WTC11 (cell line): ENCODE measurements at regions not wholly inside any gene's neighbourhood (a gene's known extent, or its start where the extent isn't known, plus 50 kb on each side); places are given as distances from the start of the nearest gene placed in this dataset.

Source experiments
- ATAC-seq: fragments of 200-7000 bp; cut with Tn5 transposase; 2 replicates; pipeline ENCODE4 v1.10.0; 2021; ENCODE audit warnings: mild to moderate bottlenecking, moderate library complexity
- CTCF ChIA-PET: fragments of 300-600 bp; sonication (Branson Sonifier 250); formaldehyde crosslinking; loops from one replicate; lab custom pipeline; 2021; ENCODE audit warnings: antibody characterized with exemption; lab: Charles Lee
- POLR2A ChIA-PET: fragments of 350-600 bp; sonication (Branson Sonifier 250); formaldehyde crosslinking; loops from one replicate; lab custom pipeline; 2021; ENCODE audit warnings: antibody characterized with exemption; lab: Charles Lee
- DNase-seq: peaks from one replicate; pipeline ENCODE4 v3.0.0; 2021; ENCODE audit warnings: low spot score
- H3K27ac Mint-ChIP-seq: 2 replicates; pipeline ENCODE4 v1.8.0; 2021; ENCODE audit warnings: mixed read lengths
- H3K27me3 Mint-ChIP-seq: 2 replicates; pipeline ENCODE4 v1.8.0; 2021; ENCODE audit warnings: low read depth, mild to moderate bottlenecking, moderate library complexity, mixed read lengths
- H3K36me3 Mint-ChIP-seq: 2 replicates; pipeline ENCODE4 v1.8.0; 2021; ENCODE audit warnings: mixed read lengths
- H3K4me1 Mint-ChIP-seq: 2 replicates; pipeline ENCODE4 v1.8.0; 2022; ENCODE audit warnings: mixed read lengths
- H3K4me3 Mint-ChIP-seq: 2 replicates; pipeline ENCODE4 v1.8.0; 2021; ENCODE audit warnings: mild to moderate bottlenecking, moderate library complexity, mixed read lengths
- H3K9me3 Mint-ChIP-seq: 2 replicates; pipeline ENCODE4 v1.8.0; 2021; ENCODE audit warnings: mixed read lengths
- ATF1 ChIP-seq: sonication (generic); formaldehyde crosslinking; IDR thresholded peaks from 2 replicates; pipeline ENCODE4 v1.8.1; 2023; ENCODE audit warnings: mild to moderate bottlenecking, moderate library complexity, missing genetic modification reagents
- ATF3 ChIP-seq: sonication (generic); formaldehyde crosslinking; conservative IDR thresholded peaks from 2 replicates; pipeline ENCODE4 v1.8.1; 2022; ENCODE audit warnings: mild to moderate bottlenecking, missing genetic modification reagents
- CREB1 ChIP-seq: sonication (generic); formaldehyde crosslinking; IDR thresholded peaks from 2 replicates; pipeline ENCODE4 v1.8.0; 2023; ENCODE audit warnings: mild to moderate bottlenecking, missing genetic modification reagents
- CTCF ChIP-seq: fragments of 200-600 bp; IDR thresholded peaks from 2 replicates; pipeline ENCODE4 v1.8.0; 2022; ENCODE audit warnings: antibody characterized with exemption
- E2F5 ChIP-seq: sonication (generic); formaldehyde crosslinking; IDR thresholded peaks from 2 replicates; pipeline ENCODE4 v1.8.1; 2022; ENCODE audit warnings: mild to moderate bottlenecking, moderate library complexity, missing genetic modification reagents
- ERG ChIP-seq: fragments of 250-450 bp; sonication (Bioruptor Pico); IDR thresholded peaks from 2 replicates; pipeline ENCODE4 v1.8.0; 2021; ENCODE audit warnings: mild to moderate bottlenecking
- ESRRA ChIP-seq: sonication (generic); formaldehyde crosslinking; IDR thresholded peaks from 2 replicates; pipeline ENCODE4 v1.8.1; 2022; ENCODE audit warnings: mild to moderate bottlenecking, missing genetic modification reagents, borderline replicate concordance
- GABPB1 ChIP-seq: sonication (generic); formaldehyde crosslinking; IDR thresholded peaks from 2 replicates; pipeline ENCODE4 v1.8.1; 2023; ENCODE audit warnings: mild to moderate bottlenecking, missing genetic modification reagents
- GTF2I ChIP-seq: fragments of 250-450 bp; sonication (Bioruptor Pico); conservative IDR thresholded peaks from 2 replicates; pipeline ENCODE4 v1.4.0; 2021; ENCODE audit warnings: mild to moderate bottlenecking
- HMGA2 ChIP-seq: fragments of 250-450 bp; sonication (Bioruptor Pico); IDR thresholded peaks from 2 replicates; pipeline ENCODE4 v1.4.0; 2021; ENCODE audit warnings: mild to moderate bottlenecking, moderate library complexity
- JUN ChIP-seq: sonication (generic); formaldehyde crosslinking; IDR thresholded peaks from 2 replicates; pipeline ENCODE4 v1.8.0; 2023; ENCODE audit warnings: mild to moderate bottlenecking, missing genetic modification reagents
- MYBL2 ChIP-seq: sonication (generic); formaldehyde crosslinking; IDR thresholded peaks from 2 replicates; pipeline ENCODE4 v1.8.1; 2023; ENCODE audit warnings: mild to moderate bottlenecking, moderate library complexity, missing genetic modification reagents
- NFYB ChIP-seq: sonication (generic); formaldehyde crosslinking; conservative IDR thresholded peaks from 2 replicates; pipeline ENCODE4 v1.8.0; 2022; ENCODE audit warnings: low read depth, missing genetic modification reagents
- NR3C1 ChIP-seq: sonication (generic); formaldehyde crosslinking; conservative IDR thresholded peaks from 2 replicates; pipeline ENCODE4 v1.8.1; 2023; ENCODE audit warnings: low read depth, mild to moderate bottlenecking, missing genetic modification reagents
- USF1 ChIP-seq: sonication (generic); formaldehyde crosslinking; IDR thresholded peaks from 2 replicates; pipeline ENCODE4 v1.8.0; 2022; ENCODE audit warnings: mild to moderate bottlenecking, missing genetic modification reagents
- ZBTB21 ChIP-seq: sonication (generic); formaldehyde crosslinking; IDR thresholded peaks from 2 replicates; pipeline ENCODE4 v1.8.1; 2023; ENCODE audit warnings: mild to moderate bottlenecking, missing genetic modification reagents, borderline replicate concordance
- ZMAT4 ChIP-seq: fragments of 250-450 bp; sonication (Bioruptor Pico); IDR thresholded peaks from 2 replicates; pipeline ENCODE4 v1.9.0; 2021; ENCODE audit warnings: mild to moderate bottlenecking
- ZNF121 ChIP-seq: sonication (generic); formaldehyde crosslinking; IDR thresholded peaks from 2 replicates; pipeline ENCODE4 v1.8.0; 2023; ENCODE audit warnings: missing genetic modification reagents
- ZNF317 ChIP-seq: sonication (generic); formaldehyde crosslinking; IDR thresholded peaks from 2 replicates; pipeline ENCODE4 v1.8.1; 2023; ENCODE audit warnings: low read depth, mild to moderate bottlenecking, moderate library complexity, missing genetic modification reagents, borderline replicate concordance
- ZNF532 ChIP-seq: fragments of 250-450 bp; sonication (Bioruptor Pico); IDR thresholded peaks from 2 replicates; pipeline ENCODE4 v1.9.0; 2021; ENCODE audit warnings: mild to moderate bottlenecking, borderline replicate concordance

GRCh38 chr11:27816197-27816596 is 115.9 kb upstream of the BDNF start (continued):
- no peak for TF ChIP-seq ATF3
- no peak for TF ChIP-seq ZNF121
- no peak for TF ChIP-seq USF1

GRCh38 chr11:27812341-27812740 is 112.1 kb upstream of the BDNF start:
- TF ChIP-seq NR3C1 (CRISPR knock-in tag) (no peak), ATF3 (no peak), ATF1 (CRISPR knock-in tag) (no peak), ERG (CRISPR knock-in tag) (no peak), ZNF532 (CRISPR knock-in tag) (no peak), JUN (no peak), ZMAT4 (no peak), ZBTB21 (CRISPR knock-in tag) (no peak), GABPB1 (no peak), E2F5 (CRISPR knock-in tag) (no peak), GTF2I (CRISPR knock-in tag) (no peak), ESRRA (no peak), CREB1 (CRISPR knock-in tag) (no peak), ZNF317 (no peak), NFYB (CRISPR knock-in tag) (no peak), HMGA2 (no peak), CTCF (no peak), MYBL2 (CRISPR knock-in tag) (no peak)
- H3K27me3 Mint-ChIP-seq = peaks cover 63% of the 10 kb centered on the region
- POLR2A ChIA-PET = no interaction called here
- no peaks in the 10 kb centered on the region for H3K9me3 Mint-ChIP-seq
- H3K4me1 Mint-ChIP-seq = no peaks in the 10 kb centered on the region
- CTCF ChIA-PET = no interaction called here
- DNase-seq (no peak), ATAC-seq (no peak)
- H3K4me3 Mint-ChIP-seq = no peak overlapping the region
- H3K36me3 Mint-ChIP-seq = no peaks in the 10 kb centered on the region
- no peak overlapping the region for H3K27ac Mint-ChIP-seq
